GM23338 (cell line): ENCODE measurements at regions not wholly inside any gene's neighbourhood (a gene's known extent, or its start where the extent isn't known, plus 50 kb on each side); places are given as distances from the start of the nearest gene placed in this dataset.

Experiments
- EZH2 ChIP-seq: fragments of 200-600 bp; sonication (generic); IDR thresholded peaks from one replicate; pipeline ENCODE4 v1.8.0; 2017; ENCODE audit warnings: antibody characterized with exemption, mild to moderate bottlenecking, low read depth; ENCODE audit not compliant: unreplicated experiment
- POLR2AphosphoS5 ChIP-seq: IDR thresholded peaks from 2 replicates; pipeline ENCODE4 v1.6.1; 2016; ENCODE audit warnings: antibody characterized with exemption, low read depth
- TF ChIP-seq, protein P1 (sequence below), 2 experiments: fragments of 200-600 bp in 1 of 2; sonication (generic) in 1 of 2; conservative IDR thresholded peaks; 2 replicates each; pipeline versions ENCODE4 v1.5.1 to v1.6.1; 2016 to 2017; ENCODE audit warnings: antibody characterized with exemption in 2 of 2, low read depth in 2 of 2, mild to moderate bottlenecking in 2 of 2, moderate library complexity in 1 of 2

DNA sequence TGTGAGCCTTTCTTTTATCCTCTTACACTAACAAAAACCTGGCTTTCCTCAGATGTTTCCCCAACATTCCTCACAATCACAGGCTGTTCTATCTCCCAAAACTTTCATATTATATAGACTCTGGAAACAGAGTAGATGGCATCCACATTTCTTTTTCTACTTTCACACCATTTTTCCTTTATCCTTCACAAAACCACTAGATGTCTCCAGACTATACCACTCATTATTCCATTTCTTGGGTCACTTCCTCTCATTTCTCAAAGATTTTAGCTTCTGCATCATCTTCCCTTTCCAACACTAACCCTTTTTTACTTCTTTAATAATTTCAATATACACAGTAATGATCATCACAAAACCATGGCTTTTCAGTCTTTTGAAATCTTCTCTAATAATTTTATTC lies 286.0 kb upstream of the DEPDC1 start:
- TF ChIP-seq, protein P1, sequence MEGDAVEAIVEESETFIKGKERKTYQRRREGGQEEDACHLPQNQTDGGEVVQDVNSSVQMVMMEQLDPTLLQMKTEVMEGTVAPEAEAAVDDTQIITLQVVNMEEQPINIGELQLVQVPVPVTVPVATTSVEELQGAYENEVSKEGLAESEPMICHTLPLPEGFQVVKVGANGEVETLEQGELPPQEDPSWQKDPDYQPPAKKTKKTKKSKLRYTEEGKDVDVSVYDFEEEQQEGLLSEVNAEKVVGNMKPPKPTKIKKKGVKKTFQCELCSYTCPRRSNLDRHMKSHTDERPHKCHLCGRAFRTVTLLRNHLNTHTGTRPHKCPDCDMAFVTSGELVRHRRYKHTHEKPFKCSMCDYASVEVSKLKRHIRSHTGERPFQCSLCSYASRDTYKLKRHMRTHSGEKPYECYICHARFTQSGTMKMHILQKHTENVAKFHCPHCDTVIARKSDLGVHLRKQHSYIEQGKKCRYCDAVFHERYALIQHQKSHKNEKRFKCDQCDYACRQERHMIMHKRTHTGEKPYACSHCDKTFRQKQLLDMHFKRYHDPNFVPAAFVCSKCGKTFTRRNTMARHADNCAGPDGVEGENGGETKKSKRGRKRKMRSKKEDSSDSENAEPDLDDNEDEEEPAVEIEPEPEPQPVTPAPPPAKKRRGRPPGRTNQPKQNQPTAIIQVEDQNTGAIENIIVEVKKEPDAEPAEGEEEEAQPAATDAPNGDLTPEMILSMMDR (conservative IDR thresholded peaks at IDR 0.05; ENCODE audit: low read depth in 2 of 2): peak in 1 of 2 experiments; percentile 40; a peak in 3 of 4 replicates
- TF ChIP-seq POLR2AphosphoS5 (no peak), EZH2 (no peak)
